ENCODE measurements at regions not wholly inside any gene's neighbourhood (a gene's known extent, or its start where the extent isn't known, plus 50 kb on each side); places are given as distances from the start of the nearest gene placed in this dataset.
A peak's percentile ranks its signal among the peaks of the same experiment; 100 is the strongest.

DNA sequence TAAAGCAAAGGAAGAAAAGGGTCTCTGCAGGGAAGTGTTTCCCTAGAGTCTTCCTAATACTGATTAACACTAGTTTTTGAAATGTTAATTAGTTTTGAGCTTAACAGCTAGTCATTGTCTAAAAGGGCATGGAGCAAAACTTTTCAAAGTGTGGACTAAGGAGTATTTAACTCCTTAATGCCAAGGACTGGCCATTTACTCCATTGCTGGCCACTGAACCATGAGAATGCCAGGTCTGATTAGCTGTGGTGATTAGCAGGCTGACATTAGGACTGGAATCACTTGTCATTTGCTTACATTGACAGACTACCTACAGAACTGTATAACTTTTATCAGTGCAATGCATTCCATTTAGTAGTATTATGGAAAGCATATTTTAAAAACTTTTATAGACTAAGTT, 987.0 kb downstream of the NR2F1-AS1 start:
- DNase-seq = no peak

DNA sequence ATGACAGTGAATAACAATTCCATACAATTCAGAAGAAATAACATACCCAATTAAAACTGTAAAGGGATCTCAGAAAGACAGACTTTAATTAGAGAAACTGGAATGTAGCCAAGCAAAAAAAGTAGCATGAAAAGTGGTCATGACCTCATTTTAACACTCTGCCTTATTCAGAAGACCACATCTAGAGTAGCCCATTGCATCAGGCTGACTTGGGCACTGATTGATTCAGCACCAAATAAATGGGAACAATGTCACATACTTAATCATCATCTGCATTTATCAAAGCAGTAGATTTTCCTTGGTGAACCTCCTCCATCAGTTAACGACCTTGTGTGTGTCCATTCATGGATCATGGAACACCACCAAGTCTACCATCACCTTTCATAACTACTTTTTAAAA, 992.1 kb downstream of the NR2F1-AS1 start:
- no peak for DNase-seq

DNA sequence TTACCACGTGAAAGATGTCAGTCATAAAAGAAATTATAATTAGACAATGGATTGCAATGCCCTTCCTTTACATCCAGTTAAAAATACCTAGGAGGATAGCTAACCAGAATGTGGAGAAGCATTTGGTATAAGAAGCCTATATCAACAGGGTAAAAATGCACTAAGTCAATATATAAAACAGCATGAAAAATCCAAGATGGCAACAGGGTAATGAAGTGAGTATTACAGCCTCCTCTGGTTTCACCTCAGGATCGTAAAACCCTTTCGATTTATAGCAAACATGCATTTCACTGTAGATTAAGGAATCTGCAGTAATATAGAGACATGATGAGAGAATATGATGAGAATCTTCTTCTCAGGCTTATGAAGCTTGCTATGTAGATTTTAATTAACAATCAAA, 999.3 kb downstream of the NR2F1-AS1 start:
- no peak for DNase-seq

DNA sequence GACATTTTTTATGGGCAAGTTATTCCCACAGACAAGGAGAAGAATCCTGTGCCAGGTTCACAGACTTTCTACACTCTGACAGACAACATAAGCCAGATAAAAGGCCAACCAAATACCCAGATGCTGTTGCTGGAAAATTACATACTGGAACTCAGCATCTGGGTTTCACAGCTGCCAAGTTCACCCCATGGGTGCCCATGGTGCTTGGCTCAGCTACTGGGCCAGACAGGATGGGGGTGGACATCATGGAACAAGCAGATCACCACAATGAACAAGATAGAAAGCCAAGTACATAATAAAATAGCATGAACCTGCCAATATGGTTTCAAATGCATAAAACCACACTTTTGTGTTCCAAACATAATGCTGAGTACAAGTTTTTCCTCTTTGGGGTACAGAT, 999.8 kb downstream of the NR2F1-AS1 start:
- DNase-seq = peak; percentile 51

DNA sequence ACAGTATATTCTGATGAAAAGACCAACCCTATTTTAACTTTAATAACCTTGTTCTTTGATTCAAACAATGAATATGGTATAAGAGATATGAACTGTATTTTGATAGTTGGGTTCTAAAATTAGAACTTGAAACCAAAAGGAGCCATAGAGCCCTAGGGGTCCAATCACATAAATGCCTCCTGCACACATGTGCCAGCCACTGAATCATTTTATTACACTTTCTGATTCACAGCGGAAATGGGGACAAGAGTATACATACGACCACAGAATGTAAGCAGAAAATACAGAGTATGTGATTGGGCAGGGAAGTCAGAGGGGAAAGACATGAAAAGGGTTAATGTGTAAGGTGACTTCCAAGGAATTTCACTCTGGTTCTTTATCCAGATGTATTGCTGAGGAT, 1000.2 kb downstream of the NR2F1-AS1 start:
- no peak for DNase-seq

DNA sequence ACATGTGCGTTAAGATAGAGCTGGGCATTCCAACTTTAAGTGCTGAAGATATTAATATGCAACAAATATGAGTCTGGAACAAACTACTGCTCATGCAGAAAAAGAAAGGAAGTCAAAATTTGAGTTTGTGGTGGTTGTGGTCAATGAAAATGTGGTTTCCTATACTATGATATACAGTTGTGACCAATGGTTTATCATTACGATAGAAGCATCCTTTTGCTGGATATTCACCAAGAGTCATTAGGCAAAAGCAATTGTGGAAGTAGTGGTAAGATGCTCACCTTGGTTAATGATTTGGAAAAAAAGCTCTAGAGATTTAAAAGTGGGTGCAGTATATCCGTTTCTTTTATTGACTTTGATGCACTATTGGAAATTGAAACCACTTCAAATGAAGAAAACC, 1007.0 kb downstream of the NR2F1-AS1 start:
- no peak for DNase-seq

DNA sequence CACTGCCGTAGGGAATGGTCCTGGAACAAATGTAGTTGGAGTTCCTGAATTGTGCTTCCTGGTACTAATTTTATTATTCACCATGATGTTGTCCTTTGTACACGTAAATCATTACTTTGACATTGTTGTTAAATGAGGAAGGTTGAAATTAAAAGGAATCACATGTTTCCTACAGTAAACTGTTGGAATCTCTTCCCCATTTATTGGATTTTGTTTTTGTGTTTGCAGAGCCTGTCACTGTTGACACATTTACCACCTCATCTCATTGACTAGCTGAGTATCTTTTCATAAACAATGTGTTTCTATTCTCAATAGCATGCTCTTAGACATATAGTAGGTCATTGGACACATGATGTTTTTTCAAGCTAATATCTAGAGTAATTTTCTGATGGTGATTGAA, 1012.5 kb downstream of the NR2F1-AS1 start:
- DNase-seq = no peak

DNA sequence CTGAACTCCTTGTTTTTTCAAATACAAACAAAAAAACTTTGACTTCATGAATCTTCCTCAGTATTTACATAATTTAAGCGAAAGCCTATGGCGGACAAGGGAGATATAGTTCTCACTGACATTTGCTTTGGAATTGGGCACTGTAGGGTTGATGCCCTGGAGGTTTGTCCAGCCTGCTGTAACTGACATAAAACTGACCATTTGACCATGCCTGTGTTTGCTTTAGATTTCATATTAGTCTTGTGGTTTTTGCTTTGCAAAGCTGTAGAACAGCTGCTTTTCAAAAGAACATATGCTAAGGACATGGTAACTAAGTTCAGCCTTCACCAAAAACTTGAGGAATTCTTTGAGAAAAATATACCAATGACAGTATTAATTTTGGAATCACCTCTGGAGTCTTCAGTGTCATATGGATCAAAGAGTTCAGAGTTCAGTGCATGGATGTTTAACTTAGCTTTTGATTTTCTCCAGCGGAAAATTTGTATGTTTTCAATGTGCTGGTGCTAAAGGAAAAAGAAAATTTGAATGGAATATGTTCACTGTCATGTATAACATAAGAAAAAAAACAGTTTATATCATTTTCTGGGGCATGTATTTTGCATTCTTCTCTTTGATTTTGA, 1013.1 kb downstream of the NR2F1-AS1 start:
- no peak for DNase-seq

DNA sequence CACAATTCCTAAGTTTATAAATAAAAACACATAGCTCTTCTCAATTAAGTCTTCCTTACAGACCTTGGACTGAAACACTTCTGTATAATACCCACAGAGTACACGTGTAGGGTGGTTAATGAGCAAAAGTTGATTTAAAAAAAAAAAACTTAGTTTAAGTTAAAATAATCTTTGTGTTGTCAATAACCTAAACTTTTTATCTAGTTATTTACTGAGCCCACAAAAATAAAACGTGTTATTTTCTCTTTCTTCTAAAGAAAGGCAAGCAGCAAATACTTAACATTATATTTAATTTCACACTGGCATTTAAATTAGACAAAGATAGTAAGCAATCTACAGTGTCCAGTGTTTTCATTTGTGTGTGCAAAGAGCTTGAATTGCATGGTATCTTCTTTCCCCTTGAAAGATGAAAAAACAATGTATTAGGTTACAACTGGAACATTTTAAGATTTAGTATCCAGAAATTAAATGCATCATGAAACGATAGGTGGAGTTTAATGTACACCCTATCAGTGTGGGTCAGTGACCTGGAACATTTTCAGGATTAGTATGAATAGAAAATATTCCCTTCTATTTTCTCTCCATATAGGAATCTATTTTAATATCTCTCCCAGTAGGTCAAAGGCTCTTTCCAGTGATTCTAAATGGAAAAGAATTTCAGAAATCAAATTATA, 1014.8 kb downstream of the NR2F1-AS1 start:
- no peak for DNase-seq

DNA sequence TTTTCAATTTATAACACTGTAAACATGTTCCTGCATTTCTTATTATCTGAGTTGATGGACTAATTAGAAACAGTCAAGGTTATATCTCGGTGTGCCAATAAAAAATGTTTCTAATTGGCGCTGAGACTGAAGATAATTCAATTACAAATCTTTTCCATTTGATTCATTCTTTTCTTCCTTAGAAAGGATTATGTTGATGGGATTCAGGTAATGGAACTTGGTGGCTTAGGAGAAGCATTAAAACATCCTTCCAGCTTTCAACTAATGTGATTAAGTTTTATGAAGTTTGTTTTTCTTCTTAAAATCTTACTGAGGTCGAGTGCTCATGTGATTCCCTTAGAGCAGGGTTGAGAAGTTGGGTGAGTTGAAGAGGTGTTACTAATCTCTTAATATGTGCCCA, 1015.3 kb downstream of the NR2F1-AS1 start:
- DNase-seq = no peak

DNA sequence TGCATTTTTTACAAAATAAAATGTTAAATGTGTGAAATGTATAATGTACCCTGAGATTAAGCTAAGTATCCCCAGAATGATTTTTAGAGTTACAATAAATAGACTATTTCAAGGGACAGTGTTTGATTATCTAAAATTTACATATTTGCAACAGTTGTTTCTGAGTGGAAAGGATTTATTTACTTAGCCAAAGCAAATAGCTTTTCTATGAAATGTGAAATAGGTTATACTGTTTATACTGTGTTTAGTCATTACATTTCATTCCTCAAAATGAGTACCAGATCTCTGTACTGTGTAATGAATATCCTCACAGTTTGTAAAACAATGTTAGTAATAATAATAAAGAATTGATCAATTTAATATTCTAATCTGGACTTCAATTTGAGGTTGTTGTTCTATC, 1019.0 kb downstream of the NR2F1-AS1 start:
- no peak for DNase-seq

DNA sequence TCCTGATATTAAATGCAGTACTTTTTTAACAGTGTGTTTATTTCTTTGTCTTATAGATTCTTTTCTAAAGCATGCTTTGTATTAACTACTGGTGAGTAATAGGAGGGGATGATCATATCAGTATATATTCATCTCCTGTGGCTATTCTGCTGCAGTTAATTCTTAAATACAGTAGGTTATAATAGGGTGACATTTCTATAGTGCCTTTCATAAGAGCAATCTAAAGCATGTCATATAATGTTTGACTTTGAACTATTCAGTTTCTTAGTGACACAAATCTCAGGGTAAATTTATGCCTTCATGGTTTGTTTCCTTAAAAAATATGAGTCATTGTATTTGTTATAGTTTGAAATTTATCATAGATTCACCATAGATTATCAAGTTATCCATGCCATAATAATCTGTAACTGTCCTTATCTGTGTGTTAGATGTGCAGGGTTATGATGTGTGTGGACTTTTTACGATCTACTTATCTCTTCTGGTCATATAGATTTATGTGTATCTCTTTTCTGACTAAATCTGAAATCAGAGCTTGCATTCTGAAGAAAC, 1019.5 kb downstream of the NR2F1-AS1 start:
- DNase-seq = no peak

DNA sequence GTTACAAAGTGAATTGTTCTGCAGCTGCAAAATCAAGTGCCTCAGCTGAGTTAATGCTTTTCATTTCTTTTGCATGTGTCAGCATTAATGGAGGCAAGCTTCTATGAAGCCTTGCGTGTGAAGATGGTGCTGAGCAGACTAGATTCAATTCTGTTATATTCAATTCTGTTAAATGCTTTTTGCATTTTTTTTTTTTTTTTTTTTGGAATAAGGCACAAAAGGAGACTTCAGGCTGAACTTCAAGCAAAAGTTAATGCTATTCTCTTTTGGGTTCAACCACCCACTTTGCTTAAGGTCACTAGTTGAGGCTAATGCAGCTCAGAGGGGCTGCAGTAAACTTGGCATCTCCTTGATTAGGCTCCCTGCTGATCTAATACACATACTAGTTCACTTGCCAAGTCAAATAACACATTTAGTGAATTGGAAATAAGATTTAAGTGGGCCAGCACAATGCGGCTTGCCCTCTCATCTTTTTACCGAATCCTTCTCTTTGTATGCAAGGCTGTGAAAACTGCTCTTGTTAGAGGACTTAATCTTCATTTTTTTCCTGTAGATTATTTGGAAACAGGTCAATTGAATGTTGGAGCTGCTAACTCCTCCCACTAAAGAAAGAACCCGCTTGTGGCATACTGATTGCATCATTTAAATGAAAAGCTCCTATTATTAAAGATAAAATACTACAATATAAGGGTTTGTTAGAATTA, 1020.2 kb downstream of the NR2F1-AS1 start:
- DNase-seq = no peak

DNA sequence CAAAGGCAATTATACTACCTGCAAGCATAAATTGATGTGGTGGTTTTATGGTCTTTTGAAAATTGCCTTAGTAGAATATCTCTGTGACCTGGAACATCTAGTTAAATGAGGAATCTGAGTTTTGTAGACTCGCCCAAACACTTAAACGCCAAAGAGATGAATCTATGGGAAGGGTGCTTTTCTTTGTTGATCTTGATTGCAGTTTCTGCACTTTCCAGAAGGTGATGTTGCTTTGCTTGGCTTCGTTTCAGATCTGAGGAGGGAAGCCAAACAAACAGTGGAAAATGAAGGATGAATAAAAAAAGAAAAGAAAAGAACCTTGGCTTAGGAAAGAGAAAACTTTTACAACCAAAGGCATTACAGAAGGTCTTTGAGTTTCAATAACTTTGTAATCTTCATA, 1021.2 kb downstream of the NR2F1-AS1 start:
- DNase-seq = no peak

DNA sequence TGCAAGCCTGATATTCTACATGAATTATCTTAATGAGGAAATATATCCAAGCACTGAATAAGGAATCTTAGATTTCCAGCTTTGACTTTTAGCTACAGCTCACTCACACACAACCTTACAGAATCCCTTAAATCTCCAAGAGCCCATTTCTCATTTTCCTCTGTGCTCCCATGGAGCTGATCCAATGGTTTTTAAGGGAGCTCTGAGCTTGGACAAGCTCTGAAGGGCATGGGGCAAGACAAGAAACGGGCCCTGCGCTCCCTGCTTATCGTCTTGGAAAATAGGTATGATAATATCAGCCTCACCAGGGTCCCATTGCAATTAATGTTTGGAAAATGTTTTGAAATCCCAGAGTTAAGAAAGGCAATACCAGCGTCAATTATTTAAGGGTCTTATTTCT, 1021.7 kb downstream of the NR2F1-AS1 start:
- no peak for DNase-seq

DNA sequence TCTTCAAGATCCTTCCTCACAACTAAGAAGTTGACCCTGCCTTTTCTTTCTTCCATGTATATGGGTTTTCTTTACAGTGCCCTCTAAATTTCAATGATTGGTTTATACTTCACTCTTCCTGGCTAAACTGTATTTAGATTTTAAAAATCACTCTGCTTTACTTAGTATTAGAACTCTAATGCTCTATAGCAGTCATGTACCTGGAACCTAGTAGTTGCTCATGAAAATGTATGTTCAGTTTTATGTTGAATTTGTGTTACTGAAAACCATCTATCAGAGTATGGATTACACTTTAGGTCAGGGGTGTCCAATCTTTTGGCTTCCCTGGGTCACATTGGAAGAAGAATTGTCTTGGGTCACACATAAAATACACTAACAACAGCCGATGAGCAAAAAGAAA, 1024.3 kb downstream of the NR2F1-AS1 start:
- no peak for DNase-seq

DNA sequence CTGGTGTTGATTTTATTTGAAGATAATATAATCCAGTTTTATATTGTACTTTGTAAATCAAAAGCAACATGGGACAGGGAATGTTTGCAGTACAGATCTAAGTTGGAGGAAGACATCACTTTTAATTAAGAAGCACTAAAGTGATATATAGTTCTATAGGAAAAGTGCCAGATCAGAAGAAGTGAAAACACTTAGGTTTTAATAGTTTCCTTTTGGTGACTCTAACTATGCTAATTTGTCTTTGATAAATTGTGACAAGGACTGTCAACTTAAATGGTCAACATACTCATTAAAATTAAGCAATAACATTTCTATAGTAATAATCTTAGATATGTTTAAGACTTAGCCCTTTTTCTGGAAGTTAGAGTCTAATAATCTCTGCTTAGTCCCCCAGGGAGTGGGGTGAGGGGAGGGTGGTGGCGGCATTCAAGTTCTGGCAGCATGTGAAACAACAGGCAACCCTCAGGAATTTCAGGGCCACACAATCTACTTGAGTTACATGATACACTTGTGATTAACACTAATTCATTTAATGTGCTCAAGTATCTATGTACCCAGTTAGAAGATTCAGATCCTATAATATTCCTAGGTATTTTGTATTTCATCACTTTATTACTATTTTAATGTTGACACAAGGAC, 1026.5 kb downstream of the NR2F1-AS1 start:
- DNase-seq = no peak

DNA sequence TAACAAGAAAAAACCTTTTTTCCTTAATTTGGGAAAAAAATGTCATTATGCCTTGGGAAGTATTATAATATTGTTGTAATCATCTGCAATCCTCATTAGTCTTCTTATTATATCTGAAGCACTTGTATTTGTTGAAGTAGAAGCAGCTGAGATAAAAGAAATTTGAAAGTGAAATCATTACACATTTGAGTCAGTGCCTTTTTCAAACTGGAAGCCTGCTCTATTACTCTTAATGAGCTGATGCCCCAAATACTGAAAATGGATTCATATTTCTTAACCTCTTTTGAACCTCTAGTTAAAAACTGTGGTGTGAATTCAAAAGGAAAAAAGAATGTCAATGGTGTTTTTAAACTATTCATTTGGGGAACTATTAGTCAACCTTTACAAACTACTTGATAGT, 1027.7 kb downstream of the NR2F1-AS1 start:
- no peak for DNase-seq

DNA sequence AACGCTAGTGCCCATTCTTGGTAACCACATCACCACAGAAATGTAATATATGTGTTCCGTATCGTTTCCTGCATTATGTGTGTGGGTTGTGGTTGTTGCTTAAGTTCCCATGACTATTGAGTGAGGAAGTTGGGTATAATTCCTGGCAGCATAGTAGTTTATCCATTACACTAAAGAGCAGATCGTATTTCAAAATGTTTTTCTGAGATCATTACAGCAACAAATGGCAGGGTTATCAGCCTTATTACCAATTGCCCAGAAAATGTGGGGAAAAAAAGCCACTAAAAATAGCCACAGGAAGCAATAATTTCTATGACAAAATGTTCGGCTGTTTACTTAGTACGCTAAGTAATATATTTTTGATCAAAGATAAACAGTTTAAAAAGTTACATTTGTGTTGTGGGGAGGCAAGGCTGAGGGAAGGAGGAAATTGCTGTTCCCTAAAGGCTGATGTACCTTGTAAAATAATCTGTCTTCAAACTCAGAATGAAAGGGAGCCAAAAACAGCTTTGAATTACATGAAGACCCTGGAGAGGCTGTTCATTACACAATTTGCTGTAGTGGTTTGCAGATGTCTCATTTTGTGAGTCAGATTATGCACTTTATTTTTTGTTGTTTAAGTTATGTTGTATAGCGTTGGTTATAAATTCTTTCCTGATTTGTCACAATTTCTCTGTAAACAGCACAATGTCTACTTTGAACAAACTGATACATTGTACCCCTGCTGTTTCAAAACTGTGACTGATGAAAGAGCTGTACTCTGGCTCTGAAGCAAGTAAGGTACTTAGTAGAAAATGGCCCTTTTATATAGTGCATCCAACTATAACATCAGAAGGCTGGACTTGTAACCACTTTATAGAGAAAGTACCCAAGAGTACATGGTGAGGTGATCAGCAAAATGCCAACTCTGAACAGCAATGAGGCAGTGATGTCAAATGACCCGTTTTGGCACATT, 1028.5 kb downstream of the NR2F1-AS1 start:
- DNase-seq = no peak

DNA sequence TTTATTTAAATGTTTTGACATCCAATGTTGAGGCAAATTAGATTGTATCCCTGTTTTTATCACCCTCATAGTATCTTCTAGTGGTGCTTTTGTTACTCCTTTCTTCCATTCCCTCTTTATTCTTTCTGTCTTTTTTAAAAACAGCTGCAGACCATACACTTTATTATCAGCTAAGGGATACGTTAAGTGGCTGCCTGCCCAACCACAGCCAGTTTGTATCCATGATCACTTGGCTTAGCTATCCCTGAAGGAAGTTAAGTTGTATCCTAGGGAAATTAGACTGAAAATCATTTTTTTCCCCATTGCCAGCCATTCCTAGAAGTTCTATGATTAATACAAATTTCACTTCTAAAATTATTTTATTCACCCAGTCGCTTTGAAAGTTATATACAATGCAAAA, 1032.7 kb downstream of the NR2F1-AS1 start:
- DNase-seq = peak; percentile 37

DNA sequence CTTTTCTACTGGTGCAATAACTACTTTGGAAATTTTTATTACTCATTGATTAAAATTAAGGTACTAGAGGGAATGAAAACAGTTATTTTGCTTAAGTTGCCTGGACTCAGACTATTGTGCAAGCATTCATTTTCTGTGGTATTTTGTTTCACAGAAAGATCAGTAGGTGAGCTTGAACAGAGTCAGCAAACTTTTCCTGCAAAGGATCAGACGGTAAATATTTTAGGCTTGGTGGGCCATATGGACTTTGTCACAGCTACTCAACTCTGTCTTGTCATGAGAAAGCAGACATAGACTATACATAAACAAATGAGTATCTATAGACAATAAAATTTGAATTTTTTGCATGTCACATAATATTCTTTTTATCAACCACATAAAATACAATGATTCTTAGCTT, 1036.4 kb downstream of the NR2F1-AS1 start:
- DNase-seq = no peak

DNA sequence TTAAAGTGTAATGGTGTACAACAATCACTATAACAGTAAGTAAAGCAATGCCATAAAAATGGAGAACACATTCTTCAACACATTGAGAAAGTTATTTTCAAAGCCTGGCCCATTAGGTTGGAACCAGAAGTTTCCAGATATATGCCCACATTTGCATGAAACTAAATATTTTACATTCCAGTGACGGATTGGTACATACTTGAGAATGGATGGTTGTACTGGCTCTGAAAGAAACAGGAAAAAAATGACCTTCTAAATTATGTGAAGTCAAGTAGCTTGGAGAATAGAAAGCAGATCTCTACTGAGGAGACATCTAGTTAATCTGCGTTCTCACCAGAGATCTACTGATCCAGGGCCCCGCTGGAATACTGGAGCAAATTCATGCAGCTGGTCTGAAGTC, 1037.0 kb downstream of the NR2F1-AS1 start:
- no peak for DNase-seq

Measured in right hindlimb (tissue), 1 donor.